HEK293T (cell line): ENCODE measurements at regions not wholly inside any gene's neighbourhood (a gene's known extent, or its start where the extent isn't known, plus 50 kb on each side); places are given as distances from the start of the nearest gene placed in this dataset.

ENCODE experiments used
- CTCF ChIA-PET: fragments of 350-600 bp; formaldehyde crosslinking; extraction: SDS; loops from one replicate; lab custom pipeline; 2021; ENCODE audit warnings: antibody characterized with exemption, inconsistent platforms; lab: Yijun Ruan, JAX
- POLR2A ChIA-PET: fragments of 350-600 bp; formaldehyde crosslinking; extraction: SDS; loops from one replicate; lab custom pipeline; 2020; ENCODE audit warnings: antibody characterized with exemption, inconsistent platforms; lab: Yijun Ruan, JAX
- DNase-seq: peaks from one replicate; pipeline ENCODE4 v3.0.0; 2012; ENCODE audit warnings: mixed read lengths; ENCODE audit errors: extremely low spot score
- ARNT ChIP-seq: fragments of 450-650 bp; IDR thresholded peaks from 2 replicates; pipeline ENCODE4 v1.6.1; 2017; ENCODE audit warnings: mild to moderate bottlenecking
- BHLHE40 ChIP-seq: fragments of 450-650 bp; IDR thresholded peaks from 2 replicates; pipeline ENCODE4 v1.6.1; 2016; ENCODE audit warnings: mild to moderate bottlenecking, moderate library complexity, borderline replicate concordance
- CTBP1 ChIP-seq: fragments of 450-650 bp; IDR thresholded peaks from 2 replicates; pipeline ENCODE4 v1.6.1; 2016; ENCODE audit warnings: borderline replicate concordance
- ELF4 ChIP-seq: fragments of 450-650 bp; IDR thresholded peaks from 2 replicates; pipeline ENCODE4 v1.6.1; 2017; ENCODE audit warnings: antibody characterized with exemption
- FOXA1 ChIP-seq: fragments of 450-650 bp; IDR thresholded peaks from 2 replicates; pipeline ENCODE4 v1.6.1; 2016; ENCODE audit warnings: mild to moderate bottlenecking
- FOXK2 ChIP-seq: fragments of 450-650 bp; IDR thresholded peaks from 2 replicates; pipeline ENCODE4 v1.6.1; 2016; ENCODE audit warnings: mild to moderate bottlenecking
- FOXM1 ChIP-seq: fragments of 450-650 bp; IDR thresholded peaks from 2 replicates; pipeline ENCODE4 v1.6.1; 2017; ENCODE audit warnings: mild to moderate bottlenecking, borderline replicate concordance
- HDGF ChIP-seq: fragments of 450-650 bp; IDR thresholded peaks from 2 replicates; pipeline ENCODE4 v1.6.1; 2017; ENCODE audit warnings: antibody characterized with exemption, borderline replicate concordance
- L3MBTL2 ChIP-seq: fragments of 450-650 bp; conservative IDR thresholded peaks from 2 replicates; pipeline ENCODE4 v1.6.1; 2016; ENCODE audit warnings: mild to moderate bottlenecking
- LEF1 ChIP-seq: fragments of 450-650 bp; IDR thresholded peaks from 2 replicates; pipeline ENCODE4 v1.6.1; 2017; ENCODE audit warnings: mild to moderate bottlenecking, borderline replicate concordance
- NFRKB ChIP-seq: fragments of 450-650 bp; IDR thresholded peaks from 2 replicates; pipeline ENCODE4 v1.6.1; 2016; ENCODE audit warnings: mild to moderate bottlenecking, moderate library complexity
- PKNOX1 ChIP-seq: fragments of 450-650 bp; IDR thresholded peaks from 2 replicates; pipeline ENCODE4 v1.6.1; 2016
- SP1 ChIP-seq: fragments of 450-650 bp; IDR thresholded peaks from 2 replicates; pipeline ENCODE4 v1.6.1; 2017
- SUZ12 ChIP-seq: fragments of 450-650 bp; IDR thresholded peaks from 2 replicates; pipeline ENCODE4 v1.6.1; 2016; ENCODE audit warnings: mild to moderate bottlenecking
- TARDBP ChIP-seq: fragments of 450-650 bp; IDR thresholded peaks from 2 replicates; pipeline ENCODE4 v1.6.1; 2016
- ZNF384 ChIP-seq: fragments of 450-650 bp; IDR thresholded peaks from 2 replicates; pipeline ENCODE4 v1.6.1; 2016

- POLR2A ChIA-PET = no interaction called here
- TF ChIP-seq NFRKB = no peak
- TF ChIP-seq SUZ12 = no peak
- no peak for TF ChIP-seq ELF4
- no peak for TF ChIP-seq FOXM1
- no peak for TF ChIP-seq ZNF384
- TF ChIP-seq PKNOX1 = no peak
- TF ChIP-seq SP1 = no peak
- TF ChIP-seq CTBP1 = no peak
- no peak for TF ChIP-seq LEF1
- no peak for TF ChIP-seq BHLHE40
- TF ChIP-seq FOXK2 = no peak
- no peak for TF ChIP-seq L3MBTL2
- CTCF ChIA-PET = no interaction called here
- DNase-seq = no peak
Observed at GRCh38 chr12:14187002-14187401, 178.5 kb upstream of the ATF7IP start.

- no peak for DNase-seq
- CTCF ChIA-PET = interaction anchor here (1.3 kb wide), 1 partner anchor 20 kb away, joined by 4 read pairs; no protein-coding TSS in a partner anchor
- TF ChIP-seq ELF4 (no peak), FOXM1 (no peak), TARDBP (no peak), FOXK2 (no peak), SUZ12 (no peak), ARNT (no peak), LEF1 (no peak), BHLHE40 (no peak), ZNF384 (no peak), PKNOX1 (no peak), NFRKB (no peak), SP1 (no peak), HDGF (no peak), FOXA1 (no peak), L3MBTL2 (no peak)
- POLR2A ChIA-PET = no interaction called here
Observed at GRCh38 chr12:14187966-14188365, 177.5 kb upstream of the ATF7IP start.

GRCh38 chr12:14188744-14189143 lies 176.7 kb upstream of the ATF7IP start:
- TF ChIP-seq HDGF (no peak), LEF1 (no peak), ARNT (no peak), NFRKB (no peak), FOXK2 (no peak), ZNF384 (no peak), SUZ12 (no peak), SP1 (no peak)
- no peak for DNase-seq
- CTCF ChIA-PET = interaction anchor here (1.3 kb wide), 1 partner anchor 21 kb away, joined by 4 read pairs; no protein-coding TSS in a partner anchor
- POLR2A ChIA-PET = no interaction called here

GRCh38 chr12:14190694-14191093 lies 174.8 kb upstream of the ATF7IP start:
- POLR2A ChIA-PET = no interaction called here
- CTCF ChIA-PET = no interaction called here
- no peak for DNase-seq

GRCh38 chr12:14191612-14192011 lies 173.9 kb upstream of the ATF7IP start:
- no peak for TF ChIP-seq ARNT
- no peak for DNase-seq
- CTCF ChIA-PET = no interaction called here
- POLR2A ChIA-PET = no interaction called here

More at GRCh38 chr12:14190694-14191093, 174.8 kb upstream of the ATF7IP start:
- TF ChIP-seq ARNT (no peak), SP1 (no peak), FOXK2 (no peak), FOXM1 (no peak)

- ChIA-PET CTCF (interaction anchor here (0.5 kb wide), 1 partner anchor 70 kb away, joined by 3 read pairs; no protein-coding TSS in a partner anchor), POLR2A (no interaction called here)
- TF ChIP-seq SP1 = no peak
- TF ChIP-seq ELF4 = no peak
- TF ChIP-seq ZNF384 = no peak
- no peak for TF ChIP-seq HDGF
- no peak for TF ChIP-seq SUZ12
- TF ChIP-seq FOXA1 = no peak
- no peak for TF ChIP-seq FOXM1
- no peak for TF ChIP-seq ARNT
- TF ChIP-seq NFRKB = no peak
- no peak for TF ChIP-seq BHLHE40
- no peak for TF ChIP-seq L3MBTL2
- no peak for TF ChIP-seq TARDBP
- TF ChIP-seq LEF1 = no peak
- no peak for TF ChIP-seq FOXK2
- no peak for TF ChIP-seq PKNOX1
- DNase-seq = no peak
Observed at GRCh38 chr12:14193639-14194038, 171.8 kb upstream of the ATF7IP start.

- CTCF ChIA-PET = no interaction called here
- POLR2A ChIA-PET = no interaction called here
- TF ChIP-seq SP1 (no peak), FOXM1 (no peak), BHLHE40 (no peak), NFRKB (no peak), LEF1 (no peak), HDGF (no peak), TARDBP (no peak), ARNT (no peak), CTBP1 (no peak), PKNOX1 (no peak), L3MBTL2 (no peak), FOXK2 (no peak), ELF4 (no peak), SUZ12 (no peak), FOXA1 (no peak), ZNF384 (no peak)
- no peak for DNase-seq
Observed at GRCh38 chr12:14194572-14194971, 170.9 kb upstream of the ATF7IP start.
